ENCODE measurements at regions not wholly inside any gene's neighbourhood (a gene's known extent, or its start where the extent isn't known, plus 50 kb on each side); places are given as distances from the start of the nearest gene placed in this dataset.

DNA sequence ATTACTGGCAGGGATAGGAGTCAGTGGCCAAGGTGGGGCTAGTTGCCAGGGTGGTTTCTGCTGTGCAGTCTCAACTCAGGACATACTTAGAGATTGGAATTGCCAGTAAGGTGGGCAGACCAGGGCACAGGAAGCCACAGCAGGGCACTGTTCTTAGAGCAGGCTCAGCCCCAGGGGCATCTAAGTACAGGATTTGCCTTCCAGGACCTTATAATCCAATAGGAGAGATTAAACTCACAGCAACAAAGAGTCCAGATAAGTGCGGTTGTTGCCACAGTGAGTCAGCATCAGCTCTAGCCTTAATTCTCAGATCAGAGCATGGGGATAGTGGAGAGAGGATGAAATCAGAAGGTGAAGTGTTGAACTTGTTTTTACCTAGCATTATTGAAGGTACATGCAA lies 265.8 kb upstream of the TRPC7 start:
- no peak for TF ChIP-seq CTCF (IDR thresholded peaks at IDR 0.05; ENCODE audit: low read depth, low read length, poor library complexity, severe bottlenecking)
- no peak for TF ChIP-seq EZH2phosphoT487 (IDR thresholded peaks at IDR 0.05; ENCODE audit: borderline replicate concordance, low read length)

Data from DOHH2 (cell line).